ENCODE measurements at regions not wholly inside any gene's neighbourhood (a gene's known extent, or its start where the extent isn't known, plus 50 kb on each side); places are given as distances from the start of the nearest gene placed in this dataset.
"Not testable (repeated sequence)": the region's sequence is repeated elsewhere in the genome, so short reads cannot be mapped to it uniquely, and the experiment has no call there.

- Histone ChIP-seq H3K36me3 (ENCODE audit: insufficient read depth, low read length) (no peaks in the 10 kb centered on the region), H3F3A (ENCODE audit: low read depth) (no peaks in the 10 kb centered on the region), H3K79me2 (ENCODE audit: insufficient read depth, low read length) (no peaks in the 10 kb centered on the region), H3K9me2 (replicated peaks; ENCODE audit: low read depth, low read length) (no peaks in the 10 kb centered on the region), H3K4me3 (ENCODE audit: low read length, poor library complexity, severe bottlenecking) (no peak overlapping the region), H3K27me3 (ENCODE audit: insufficient read depth, low read length, poor library complexity, severe bottlenecking) (no peaks in the 10 kb centered on the region), H4K20me1 (ENCODE audit: insufficient read depth, low read length, poor library complexity, severe bottlenecking) (no peaks in the 10 kb centered on the region), H3K9me3 (ENCODE audit: insufficient read depth, low read depth, low read length) (peaks cover 7% of the 10 kb centered on the region; the same call in 1 of the 2 replicates), H2AFZ (ENCODE audit: low read length) (no peak overlapping the region), H3K4me1 (ENCODE audit: insufficient read depth, low read length, poor library complexity, severe bottlenecking) (no peaks in the 10 kb centered on the region), H3K9ac (ENCODE audit: low read depth, low read length, poor library complexity, severe bottlenecking) (no peak overlapping the region), H3K4me2 (ENCODE audit: low read depth, low read length, poor library complexity, severe bottlenecking) (no peak overlapping the region)
- TF ChIP-seq CTCF (conservative IDR thresholded peaks at IDR 0.05; ENCODE audit: low read length): no peak
- no peak for TF ChIP-seq EZH2phosphoT487 (IDR thresholded peaks at IDR 0.05; ENCODE audit: borderline replicate concordance)
These were observed 71.3 kb downstream of the SOX9 start for GRCh38 chr17:72191921-72192799.

GRCh38 chr17:72192800-72193192 is 72.0 kb downstream of the SOX9 start:
- no peak for TF ChIP-seq EZH2phosphoT487 (IDR thresholded peaks at IDR 0.05; ENCODE audit: borderline replicate concordance)
- TF ChIP-seq CTCF (conservative IDR thresholded peaks at IDR 0.05; ENCODE audit: low read length): no peak
- Histone ChIP-seq H3K4me1 (ENCODE audit: insufficient read depth, low read length, poor library complexity, severe bottlenecking) (no peaks in the 10 kb centered on the region), H3K4me3 (ENCODE audit: low read length, poor library complexity, severe bottlenecking) (no peak overlapping the region), H3K36me3 (ENCODE audit: insufficient read depth, low read length) (no peaks in the 10 kb centered on the region), H3K9ac (ENCODE audit: low read depth, low read length, poor library complexity, severe bottlenecking) (no peak overlapping the region), H2AFZ (ENCODE audit: low read length) (no peak overlapping the region), H3F3A (ENCODE audit: low read depth) (no peaks in the 10 kb centered on the region), H3K27me3 (ENCODE audit: insufficient read depth, low read length, poor library complexity, severe bottlenecking) (no peaks in the 10 kb centered on the region), H3K9me2 (replicated peaks; ENCODE audit: low read depth, low read length) (no peaks in the 10 kb centered on the region), H3K9me3 (ENCODE audit: insufficient read depth, low read depth, low read length) (peaks cover 7% of the 10 kb centered on the region; the same call in 1 of the 2 replicates), H4K20me1 (ENCODE audit: insufficient read depth, low read length, poor library complexity, severe bottlenecking) (no peaks in the 10 kb centered on the region), H3K79me2 (ENCODE audit: insufficient read depth, low read length) (no peaks in the 10 kb centered on the region), H3K4me2 (ENCODE audit: low read depth, low read length, poor library complexity, severe bottlenecking) (no peak overlapping the region)

- no peaks in the 10 kb centered on the region for H3K36me3 ChIP-seq (ENCODE audit: insufficient read depth, low read length)
- H4K20me1 ChIP-seq (ENCODE audit: insufficient read depth, low read length, poor library complexity, severe bottlenecking): no peaks in the 10 kb centered on the region
- no peaks in the 10 kb centered on the region for H3K27me3 ChIP-seq (ENCODE audit: insufficient read depth, low read length, poor library complexity, severe bottlenecking)
- H3F3A ChIP-seq (ENCODE audit: low read depth): no peaks in the 10 kb centered on the region
- H2AFZ ChIP-seq (ENCODE audit: low read length): no peak overlapping the region
- no peak overlapping the region for H3K4me2 ChIP-seq (ENCODE audit: low read depth, low read length, poor library complexity, severe bottlenecking)
- no peak for TF ChIP-seq CTCF (conservative IDR thresholded peaks at IDR 0.05; ENCODE audit: low read length)
- TF ChIP-seq EZH2phosphoT487 (IDR thresholded peaks at IDR 0.05; ENCODE audit: borderline replicate concordance): no peak
- no peaks in the 10 kb centered on the region for H3K4me1 ChIP-seq (ENCODE audit: insufficient read depth, low read length, poor library complexity, severe bottlenecking)
- no peaks in the 10 kb centered on the region for H3K79me2 ChIP-seq (ENCODE audit: insufficient read depth, low read length)
- H3K9ac ChIP-seq (ENCODE audit: low read depth, low read length, poor library complexity, severe bottlenecking): no peak overlapping the region
- peaks cover 3% of the 10 kb centered on the region; the same call in 1 of the 2 replicates for H3K9me3 ChIP-seq (ENCODE audit: insufficient read depth, low read depth, low read length)
- H3K9me2 ChIP-seq (replicated peaks; ENCODE audit: low read depth, low read length): no peaks in the 10 kb centered on the region
- no peak overlapping the region for H3K4me3 ChIP-seq (ENCODE audit: low read length, poor library complexity, severe bottlenecking)
These were observed 72.7 kb downstream of the SOX9 start for GRCh38 chr17:72193391-72194106.

- H3K4me2 ChIP-seq (ENCODE audit: low read depth, low read length, poor library complexity, severe bottlenecking); H4K20me1 ChIP-seq (ENCODE audit: insufficient read depth, low read length, poor library complexity, severe bottlenecking); H3K36me3 ChIP-seq (ENCODE audit: insufficient read depth, low read length); H3K4me1 ChIP-seq (ENCODE audit: insufficient read depth, low read length, poor library complexity, severe bottlenecking); H2AFZ ChIP-seq (ENCODE audit: low read length); H3K79me2 ChIP-seq (ENCODE audit: insufficient read depth, low read length); H3K9me3 ChIP-seq (ENCODE audit: insufficient read depth, low read depth, low read length); H3K9ac ChIP-seq (ENCODE audit: low read depth, low read length, poor library complexity, severe bottlenecking); H3K9me2 ChIP-seq (replicated peaks; ENCODE audit: low read depth, low read length); H3F3A ChIP-seq (ENCODE audit: low read depth); H3K27me3 ChIP-seq (ENCODE audit: insufficient read depth, low read length, poor library complexity, severe bottlenecking); H3K4me3 ChIP-seq (ENCODE audit: low read length, poor library complexity, severe bottlenecking): not testable (repeated sequence)
These were observed 73.3 kb downstream of the SOX9 start for GRCh38 chr17:72194107-72194440.

All from Loucy (cell line).